GM18867 (cell line): ENCODE measurements at regions not wholly inside any gene's neighbourhood (a gene's known extent, or its start where the extent isn't known, plus 50 kb on each side); places are given as distances from the start of the nearest gene placed in this dataset.

ENCODE experiments used
- ATAC-seq: cut with Tn5 transposase; IDR thresholded peaks from one replicate; pipeline ENCODE4 v1.9.1; 2021; ENCODE audit warnings: mild to moderate bottlenecking, moderate library complexity; ENCODE audit not compliant: unreplicated experiment

DNA sequence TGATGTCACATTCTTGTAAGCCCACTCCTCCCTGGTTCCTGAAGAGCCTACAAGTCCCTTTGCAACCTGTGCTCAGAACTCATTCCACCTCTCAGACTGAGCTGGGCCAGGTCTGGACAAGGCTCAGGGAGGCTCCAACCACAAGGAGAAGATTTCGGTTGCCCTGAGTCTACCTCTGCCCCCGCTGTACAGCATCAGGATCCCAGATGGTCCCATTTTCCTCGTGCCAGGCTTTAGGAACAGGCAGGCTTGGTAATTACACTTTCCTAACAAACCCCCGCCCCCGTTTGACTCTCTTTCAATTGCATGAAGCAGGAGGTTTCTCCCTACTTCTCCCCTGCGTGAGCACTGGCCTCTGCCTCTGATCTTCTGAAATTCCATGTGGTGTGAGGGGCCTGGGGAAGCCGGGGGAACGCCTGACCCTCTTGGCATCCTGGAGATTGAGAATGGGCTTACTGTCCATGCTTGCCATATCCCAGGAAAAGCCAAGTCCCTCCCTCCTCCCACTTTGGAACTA, 86.9 kb upstream of the CTNNA1 start:
- ATAC-seq, result no peak

DNA sequence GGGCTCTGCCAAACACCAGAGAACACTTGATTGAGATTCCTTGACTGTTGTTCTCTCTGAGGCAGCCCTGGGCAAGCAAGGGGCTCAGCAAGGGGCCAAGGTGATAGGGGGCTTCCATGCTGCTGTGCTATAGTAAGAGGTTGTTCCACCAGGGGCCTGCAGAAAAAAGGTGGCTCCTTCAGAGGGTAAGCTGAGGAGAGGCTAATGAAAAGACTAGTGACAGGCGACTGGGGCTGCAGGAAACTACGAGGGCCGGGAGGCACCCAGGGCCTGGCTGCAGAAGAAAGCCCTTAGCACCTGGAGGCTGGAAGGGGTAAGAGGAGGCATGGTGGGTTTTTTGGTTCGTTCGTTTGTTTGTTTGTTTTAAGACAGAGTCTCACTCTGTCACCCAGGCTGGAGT, 88.0 kb upstream of the CTNNA1 start:
- no peak for ATAC-seq

DNA sequence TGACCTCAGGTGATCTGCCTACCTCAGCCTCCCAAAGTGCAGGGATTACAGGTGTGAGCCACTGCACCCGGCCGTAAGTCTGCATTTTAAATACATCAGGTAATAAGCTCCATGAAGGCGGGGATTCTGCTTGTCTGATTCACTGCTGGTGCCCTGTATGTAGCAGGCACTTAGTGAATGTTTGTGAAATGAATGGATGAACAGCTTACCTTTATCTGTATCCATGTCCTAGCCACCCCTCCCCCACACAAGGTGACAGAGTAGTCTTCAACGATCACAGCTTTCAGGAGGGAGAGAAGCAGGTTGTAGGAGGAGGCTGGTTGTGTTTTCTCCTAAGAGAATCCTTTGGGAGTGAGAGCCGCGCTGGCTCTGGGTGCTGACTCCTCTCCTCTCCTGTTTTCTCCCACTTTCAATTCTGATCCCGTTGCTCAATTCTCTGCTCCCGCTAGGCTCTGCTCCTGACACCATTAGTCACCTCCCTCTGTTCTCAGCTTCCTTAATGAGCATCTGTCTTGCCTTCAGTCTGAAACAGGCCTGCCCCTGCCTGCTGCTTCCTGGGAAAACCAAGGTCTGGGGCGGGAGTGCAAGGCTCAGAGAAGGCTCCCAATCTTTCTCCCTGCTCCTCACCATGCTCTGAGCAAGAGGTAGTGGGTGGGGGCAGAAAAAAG, 88.8 kb upstream of the CTNNA1 start:
- no peak for ATAC-seq

DNA sequence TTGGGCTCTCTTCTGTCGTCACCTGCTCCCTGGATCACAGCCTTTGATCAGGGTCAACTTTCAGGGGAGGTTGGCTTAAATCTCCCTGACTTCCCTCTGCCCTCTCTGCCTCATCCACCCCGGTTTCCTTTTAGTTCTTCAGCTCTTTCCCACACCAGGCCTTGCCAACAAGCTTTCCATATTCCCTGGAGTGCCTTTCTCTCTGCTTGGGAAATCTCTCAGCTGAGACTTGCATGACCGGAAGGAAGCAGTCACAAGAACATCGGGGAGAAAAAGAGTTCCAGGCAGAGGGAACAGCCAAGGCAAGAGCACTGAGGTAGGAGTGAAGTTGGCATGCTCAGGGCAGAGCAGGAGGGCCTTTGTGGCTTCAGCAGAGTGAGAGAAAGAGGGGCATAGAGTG, 88.4 kb upstream of the HSPA9 start:
- no peak for ATAC-seq

DNA sequence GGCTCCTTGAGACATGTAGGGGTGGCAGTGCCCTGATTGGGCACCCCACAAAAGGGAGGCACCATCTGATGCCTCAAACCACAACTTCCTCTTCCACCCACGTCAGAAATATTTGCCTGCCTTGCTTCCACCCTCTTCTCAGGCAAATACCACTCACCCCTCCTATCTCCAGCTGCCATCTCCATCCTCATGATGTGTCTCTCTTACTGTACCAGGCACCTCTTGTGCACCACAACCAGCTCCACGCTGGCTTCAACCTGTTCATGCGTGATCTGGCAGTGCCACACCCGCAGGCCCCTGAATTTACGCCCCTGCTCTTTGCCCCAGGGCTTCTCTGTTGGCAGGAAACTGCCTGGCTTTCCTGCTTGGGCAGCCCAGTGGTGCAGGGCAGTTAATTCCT, 87.8 kb upstream of the HSPA9 start:
- ATAC-seq, result no peak

DNA sequence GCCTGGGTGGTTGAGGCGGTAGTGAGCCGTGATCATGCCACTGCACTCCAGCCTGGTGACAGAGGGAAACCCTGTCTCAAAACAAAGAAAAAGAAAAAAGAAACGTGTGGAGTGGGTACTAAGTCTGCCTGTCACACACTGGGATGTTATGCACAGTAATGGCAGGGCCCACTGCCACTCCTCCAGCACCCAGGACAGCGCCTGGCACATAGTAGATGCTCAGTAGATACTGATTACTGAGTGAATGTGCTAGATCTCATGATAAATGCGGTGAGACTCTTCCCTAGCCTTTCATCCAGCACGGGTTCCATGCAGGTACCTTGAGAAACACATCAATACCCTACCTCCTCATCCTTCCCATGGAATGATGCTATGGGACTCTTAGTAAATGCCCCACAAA, 87.4 kb upstream of the HSPA9 start:
- no peak for ATAC-seq

DNA sequence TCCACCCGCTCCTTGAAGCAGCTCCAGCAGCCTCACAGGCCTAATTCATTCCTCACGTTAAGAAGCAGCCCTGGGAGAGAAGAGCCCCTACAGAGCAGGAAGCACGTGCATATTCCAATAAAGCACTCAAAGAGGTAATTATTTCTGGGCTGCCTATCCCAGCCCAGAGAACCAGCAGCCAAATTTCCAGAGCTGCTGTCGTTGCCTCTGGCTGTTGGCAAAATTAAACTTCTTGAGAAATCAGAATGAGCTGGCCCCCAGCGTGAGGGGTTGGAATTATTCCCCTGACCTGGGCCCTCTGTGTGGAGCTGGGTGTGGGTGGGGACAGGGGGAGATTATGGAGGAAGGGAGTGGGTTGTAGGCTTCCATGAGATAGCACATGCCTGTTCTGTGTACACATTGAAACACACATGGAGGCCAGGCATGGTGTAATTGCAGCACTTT, 86.8 kb upstream of the HSPA9 start:
- no peak for ATAC-seq

DNA sequence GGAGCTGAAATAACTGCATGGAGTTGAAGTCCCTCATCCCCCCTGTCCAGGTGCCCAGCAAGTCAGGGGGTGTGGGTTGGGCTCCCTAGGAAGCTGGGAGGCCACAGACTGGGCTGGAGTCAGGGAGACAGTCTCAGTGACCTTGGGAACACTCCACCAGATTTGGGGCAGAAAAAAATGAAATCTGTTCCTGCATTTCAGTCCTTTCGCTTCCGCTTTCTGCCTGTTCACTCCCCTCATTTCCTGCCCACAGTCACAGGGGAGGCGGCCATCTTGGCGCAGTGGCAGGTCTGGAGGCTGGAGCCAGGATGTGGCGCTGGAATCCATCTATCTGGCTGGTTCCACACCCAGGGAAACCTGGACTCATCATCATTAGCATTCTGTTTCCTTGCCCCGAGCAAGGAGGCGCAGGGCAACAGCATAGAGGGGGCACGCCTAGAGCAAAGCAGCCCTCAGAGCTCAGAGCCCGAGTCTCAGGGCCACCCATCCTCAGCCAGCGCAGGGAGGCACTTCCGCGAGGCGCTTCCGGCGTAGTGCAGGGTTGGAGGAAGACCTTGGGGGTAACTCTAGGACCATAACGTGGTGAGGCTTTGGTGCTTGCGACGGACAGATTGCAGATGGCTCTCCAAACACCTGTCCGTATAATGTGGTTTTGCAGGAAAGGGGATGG, 86.2 kb upstream of the HSPA9 start:
- no peak for ATAC-seq

DNA sequence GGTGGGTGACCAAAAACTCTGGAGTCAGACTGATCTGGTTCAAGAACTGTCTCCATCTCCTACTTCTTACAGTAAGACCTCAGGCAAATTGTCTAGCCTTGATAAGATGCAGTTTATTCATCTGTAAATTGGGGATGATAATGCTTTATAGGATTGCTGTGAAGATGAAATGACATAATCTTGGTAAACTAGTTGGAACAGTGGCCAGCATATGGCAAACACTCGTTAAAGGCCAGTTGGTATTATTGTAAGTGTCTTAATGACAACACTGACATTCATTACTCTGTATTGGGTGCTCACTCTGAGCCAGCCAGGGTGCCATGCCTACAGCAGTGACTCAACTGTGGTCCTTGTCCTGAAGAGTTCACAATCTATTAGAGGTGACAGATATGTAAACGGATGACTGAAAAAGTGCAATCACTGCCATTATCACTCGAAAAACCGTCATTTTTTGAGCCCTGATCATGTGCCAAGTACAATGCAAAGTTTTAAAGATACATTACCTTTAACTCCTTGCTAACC, 84.9 kb upstream of the HSPA9 start:
- no peak for ATAC-seq

DNA sequence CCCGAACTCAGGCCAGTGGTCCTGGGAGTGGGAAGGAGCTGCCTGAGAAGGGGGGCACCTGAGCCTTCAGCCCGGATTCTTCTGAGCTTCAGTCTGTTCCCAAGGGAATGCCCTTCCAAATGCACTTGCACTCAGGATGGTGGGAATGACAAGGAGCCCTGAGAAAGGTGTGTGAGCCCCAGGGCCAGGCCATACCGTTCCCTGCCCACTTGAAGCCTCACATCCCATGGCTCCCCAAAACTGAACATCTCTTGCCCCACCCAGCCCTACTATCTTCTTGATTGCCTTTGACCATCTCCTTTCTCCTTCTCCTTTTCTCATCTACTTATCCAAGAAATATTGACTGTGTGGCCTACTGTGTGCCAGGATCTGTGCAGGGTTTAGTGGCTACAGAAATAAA, 84.4 kb upstream of the HSPA9 start:
- no peak for ATAC-seq

DNA sequence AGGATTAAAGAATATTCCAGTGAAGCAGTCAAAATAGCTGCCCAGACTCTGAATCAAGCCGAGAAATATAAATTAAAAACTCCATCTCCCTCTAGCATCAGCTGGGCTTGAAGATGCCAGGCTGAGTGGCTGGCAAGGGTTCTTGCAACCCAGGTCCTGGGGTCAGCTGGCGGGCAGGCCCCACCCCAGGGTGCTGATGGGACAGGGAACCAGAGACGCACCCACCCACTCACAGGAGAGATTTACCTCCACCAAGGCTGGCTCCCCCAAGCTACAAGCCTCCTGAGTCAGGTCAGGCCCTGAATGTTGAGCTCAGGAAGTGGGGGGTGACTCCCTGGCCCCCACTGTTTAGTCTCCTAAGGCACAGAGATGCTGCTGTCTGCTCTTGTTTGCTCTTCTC, 83.9 kb upstream of the HSPA9 start:
- ATAC-seq, result no peak

DNA sequence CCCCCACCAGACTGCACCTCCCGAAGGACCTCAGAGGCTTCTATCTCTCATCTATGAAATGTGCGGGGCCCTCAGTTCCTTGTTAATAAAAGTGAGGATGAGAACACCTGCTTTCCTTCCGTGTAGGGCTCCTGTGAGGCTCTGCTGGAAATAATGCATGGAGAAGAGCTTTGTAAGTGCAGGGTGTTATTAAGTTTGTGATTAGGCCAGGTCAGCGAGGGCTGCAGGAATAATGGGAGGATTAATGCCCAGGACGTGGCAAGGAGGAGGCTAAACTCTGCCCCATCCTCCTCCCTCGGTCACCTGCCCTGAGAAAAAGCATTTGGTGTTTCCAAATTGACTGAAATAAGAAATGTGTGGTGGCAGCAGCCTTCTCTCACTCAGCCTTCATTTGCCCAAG, 83.5 kb upstream of the HSPA9 start:
- no peak for ATAC-seq

DNA sequence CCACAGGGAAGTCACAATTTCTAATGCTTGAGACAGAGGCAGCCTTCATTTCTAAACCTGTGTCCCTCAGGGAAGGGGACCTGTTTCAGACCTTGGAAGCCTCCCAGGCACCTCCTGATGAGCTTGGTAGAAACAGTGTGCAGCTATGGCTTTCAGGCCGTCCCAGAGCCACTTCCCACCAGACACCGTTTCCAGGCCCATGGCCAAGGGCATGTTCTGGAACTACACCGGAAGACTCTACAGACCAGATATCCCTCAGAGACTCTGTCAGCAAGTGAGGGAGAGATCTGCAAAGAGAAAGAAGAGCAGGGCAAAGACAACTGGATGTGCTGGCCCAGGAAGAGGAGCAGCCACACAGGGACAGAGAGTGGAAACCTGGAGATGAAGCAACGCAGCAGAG, 82.2 kb upstream of the HSPA9 start:
- ATAC-seq, result no peak

DNA sequence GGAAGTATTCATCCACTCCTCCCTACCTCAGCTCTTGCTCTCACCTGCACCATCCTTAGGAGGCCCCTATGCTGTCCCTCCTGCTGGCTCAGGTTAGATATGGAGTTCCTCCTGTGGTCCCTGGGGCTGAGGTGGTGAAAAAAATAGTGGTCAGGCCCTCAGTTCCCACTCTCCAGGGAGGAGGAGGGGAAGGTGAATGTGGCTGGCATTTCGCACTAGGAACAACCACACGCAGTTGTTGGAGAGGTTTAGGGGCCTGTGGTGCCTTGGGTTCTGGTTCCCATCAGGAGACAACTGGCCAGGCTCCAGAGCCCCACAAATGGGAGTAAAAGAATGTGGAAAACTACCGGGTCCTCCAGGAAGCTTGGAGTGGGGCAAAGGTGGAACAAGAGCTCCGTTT, 81.7 kb upstream of the HSPA9 start:
- ATAC-seq, result no peak

DNA sequence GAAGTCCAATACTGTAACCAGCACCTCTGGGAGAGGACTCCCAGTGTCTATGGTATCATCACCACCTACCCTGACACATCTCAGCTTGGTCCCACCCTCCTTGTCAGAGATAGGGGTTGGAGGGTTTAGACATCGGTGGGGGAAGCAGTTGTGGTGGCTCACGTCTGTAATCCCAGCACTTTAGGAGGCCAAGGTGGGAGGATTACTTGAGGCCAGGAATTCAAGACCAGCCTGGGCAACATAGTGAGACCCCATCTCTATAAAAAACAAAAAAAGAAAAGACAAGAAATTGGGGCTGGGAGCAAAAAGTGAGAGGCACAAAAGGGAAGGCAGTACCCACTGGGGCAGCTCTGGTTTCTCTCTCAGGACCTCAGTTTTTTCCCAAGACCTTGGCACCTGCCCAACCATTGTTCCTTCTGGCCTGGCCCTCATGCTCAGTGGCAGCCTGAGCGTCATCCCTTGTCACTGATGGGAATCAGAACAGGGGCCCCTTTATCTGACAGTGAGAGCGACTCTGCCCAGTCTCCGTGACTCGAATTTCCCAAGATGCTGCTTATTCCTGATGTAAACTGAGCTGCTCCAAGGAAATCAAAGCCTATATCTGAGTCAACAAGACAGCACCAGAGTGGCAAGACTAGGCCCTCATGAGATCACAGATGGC, 80.5 kb upstream of the HSPA9 start:
- ATAC-seq, result no peak

DNA sequence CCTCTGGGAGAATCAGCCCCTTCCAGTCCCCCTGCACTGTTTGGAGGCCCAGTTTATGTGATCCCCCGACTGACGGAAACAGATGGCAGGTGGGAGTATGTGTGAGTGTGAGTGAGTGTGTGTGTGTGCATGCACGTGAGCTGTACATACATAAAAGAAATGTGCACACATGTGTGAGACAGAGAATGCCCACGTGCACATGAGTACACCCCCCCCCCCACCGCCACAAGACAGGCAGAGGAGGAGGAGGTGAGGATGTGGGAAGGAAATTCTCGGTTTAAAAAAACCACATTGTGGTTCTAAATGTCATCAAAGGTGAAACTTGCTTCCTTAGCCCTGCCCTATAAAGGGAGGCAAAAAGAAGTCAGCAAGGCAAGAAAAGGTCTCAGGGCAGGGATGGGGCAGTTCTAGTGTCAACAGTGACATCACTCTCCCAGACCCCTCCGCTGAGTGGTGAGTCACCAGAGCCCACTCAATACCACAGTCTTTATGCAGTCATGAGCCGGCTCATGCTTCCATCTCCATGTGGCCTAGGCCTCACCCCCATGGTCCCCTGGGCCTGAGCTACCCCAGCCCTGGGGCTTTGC, 79.2 kb upstream of the HSPA9 start:
- ATAC-seq, result peak; percentile 66

DNA sequence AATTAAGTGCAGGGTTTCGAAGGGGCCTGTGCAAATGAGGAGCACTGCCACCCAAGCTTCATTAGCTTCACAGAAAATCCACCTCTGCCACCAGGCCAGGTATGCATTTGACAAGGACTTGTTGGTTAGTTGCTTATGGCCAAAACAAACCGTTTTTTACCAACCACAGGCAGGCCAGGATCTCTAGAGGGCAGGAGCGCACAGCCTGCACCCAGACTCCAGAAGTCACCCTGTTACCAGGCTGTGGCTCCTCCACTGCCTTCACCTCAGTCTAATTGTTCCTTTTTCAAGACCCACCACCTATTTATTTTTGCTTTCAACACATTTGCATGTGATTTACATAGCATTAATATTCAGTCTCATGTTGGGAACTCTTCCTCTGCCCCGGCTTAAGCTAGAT, 78.3 kb upstream of the HSPA9 start:
- no peak for ATAC-seq

DNA sequence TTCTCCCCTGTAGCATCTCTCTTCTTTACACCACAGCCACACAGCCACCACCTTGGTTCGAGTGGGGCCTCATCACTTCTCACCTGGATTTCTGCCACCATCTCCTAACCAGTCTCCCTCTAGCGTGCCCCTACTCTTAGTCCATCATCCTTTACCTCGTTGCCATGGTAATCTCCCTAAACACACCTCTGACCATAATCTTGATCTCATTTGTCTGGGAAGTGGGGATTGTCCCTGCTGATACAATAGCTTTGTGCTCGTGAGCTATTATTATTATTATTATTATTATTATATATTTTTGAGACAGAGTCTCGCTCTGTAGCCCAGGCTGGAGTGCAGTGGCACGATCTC, 76.5 kb upstream of the HSPA9 start:
- ATAC-seq, result no peak

DNA sequence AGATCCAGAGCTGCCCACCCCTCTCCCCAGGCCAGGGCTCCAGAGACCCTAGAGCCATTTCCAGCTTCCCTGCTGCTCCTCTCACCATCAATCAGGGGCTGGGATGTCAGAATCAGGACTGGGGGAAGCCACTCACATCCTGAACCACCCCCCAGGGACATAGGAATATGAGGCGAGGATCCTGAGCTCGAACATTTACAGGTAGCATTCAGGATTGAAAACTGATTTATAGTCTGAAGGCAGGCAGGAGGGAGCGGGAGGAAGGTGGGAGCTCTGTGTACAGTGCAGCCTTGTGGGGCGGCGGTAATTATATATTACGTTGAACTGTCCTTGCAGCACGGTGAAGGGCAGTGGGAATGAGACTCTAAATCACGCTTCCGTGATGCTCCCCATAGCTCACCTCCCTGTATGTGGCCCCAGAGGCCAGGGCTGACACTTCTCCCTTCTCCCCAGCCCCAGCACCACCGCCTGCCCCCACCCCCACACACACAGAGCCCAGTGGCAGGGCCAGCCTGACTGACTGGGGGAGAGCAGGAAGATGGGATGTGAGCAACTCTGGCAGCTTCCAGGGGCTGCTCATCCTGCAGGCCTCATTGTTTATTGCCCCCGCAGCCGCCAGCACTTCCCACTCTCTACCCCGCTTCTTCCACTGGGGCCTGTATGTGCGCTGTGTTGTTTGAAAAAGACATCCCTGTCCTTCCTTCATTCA, 76.0 kb upstream of the HSPA9 start:
- ATAC-seq, result no peak

DNA sequence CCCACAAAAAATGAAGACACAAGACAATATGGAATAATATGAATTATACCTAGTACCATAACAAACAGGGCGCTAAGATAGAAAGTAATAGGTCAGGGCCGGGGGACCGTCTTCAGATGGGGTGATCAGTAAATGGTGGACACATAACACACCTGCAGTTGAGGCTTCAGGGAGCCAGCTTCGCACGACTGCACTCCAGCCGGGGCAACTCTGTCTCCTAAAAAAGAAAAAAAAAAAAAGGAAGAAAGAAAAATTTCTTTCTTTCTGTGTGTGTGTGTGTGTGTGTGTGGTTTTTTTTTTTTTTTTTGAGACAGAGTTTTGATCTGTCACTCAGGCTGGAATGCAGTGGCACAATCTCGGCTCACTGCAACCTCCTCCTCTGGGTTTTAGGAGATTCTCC, 75.0 kb upstream of the HSPA9 start:
- no peak for ATAC-seq

DNA sequence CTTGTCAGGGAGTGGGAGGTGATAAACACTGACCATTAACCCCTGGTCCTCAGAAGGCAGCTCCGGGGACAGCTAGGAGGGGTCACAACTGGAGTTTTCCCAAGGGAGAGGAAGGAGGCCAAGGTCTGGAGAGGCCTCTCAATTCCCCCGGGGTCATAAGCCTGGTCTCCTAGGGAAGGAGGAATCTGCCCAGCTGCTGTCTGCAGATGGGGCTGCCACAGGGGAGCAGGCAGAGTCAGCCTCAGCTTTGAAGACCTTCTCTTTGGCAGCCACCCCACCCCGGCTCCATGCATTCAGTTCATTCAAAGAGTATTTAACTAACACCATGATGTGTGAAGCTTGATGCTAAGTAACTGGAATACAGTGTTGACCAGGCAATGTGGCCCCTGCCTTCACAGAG, 74.6 kb upstream of the HSPA9 start:
- ATAC-seq, result no peak
